ENCODE measurements at regions not wholly inside any gene's neighbourhood (a gene's known extent, or its start where the extent isn't known, plus 50 kb on each side); places are given as distances from the start of the nearest gene placed in this dataset.

- no peak overlapping the region for H3K27ac ChIP-seq (ENCODE audit: low read depth, low read length)
- no peak overlapping the region for H3K4ac ChIP-seq (replicated peaks; ENCODE audit: insufficient read length, low read depth, low read length)
- H3K23me2 ChIP-seq (ENCODE audit: low read depth, low read length), result no peaks in the 10 kb centered on the region
- H2BK15ac ChIP-seq (ENCODE audit: low read length), result no peak overlapping the region
- no peaks in the 10 kb centered on the region for H3K9me3 ChIP-seq (ENCODE audit: insufficient read depth in 2 of 2, low read depth in 1 of 2, low read length in 1 of 2)
- no peak overlapping the region for H3K4me3 ChIP-seq (ENCODE audit: extremely low read depth in 1 of 4, insufficient read depth in 2 of 4, low read depth in 3 of 4, low read length in 4 of 4)
- FAIRE-seq (no peak), DNase-seq (ENCODE audit: low read depth in 1 of 2, low spot score in 2 of 2) (no peak)
- H3K79me2 ChIP-seq (ENCODE audit: control insufficient read depth in 1 of 2, insufficient read depth in 2 of 2, low read length in 2 of 2), result no peaks in the 10 kb centered on the region
- H4K8ac ChIP-seq (ENCODE audit: extremely low read depth, insufficient read depth, low read length), result no peak overlapping the region
- no peaks in the 10 kb centered on the region for H3K27me3 ChIP-seq (replicated peaks in 1 of 4; ENCODE audit: control insufficient read depth in 3 of 4, extremely low read depth in 1 of 4, insufficient read depth in 3 of 4, low read length in 3 of 4)
- H4K91ac ChIP-seq (replicated peaks; ENCODE audit: insufficient read length, low read length), result no peak overlapping the region
- no peaks in the 10 kb centered on the region for H3K4me1 ChIP-seq (replicated peaks in 1 of 4; ENCODE audit: control insufficient read depth in 3 of 4, insufficient read depth in 4 of 4, low read length in 3 of 4)
- H3K18ac ChIP-seq (ENCODE audit: extremely low read depth, low read length), result no peak overlapping the region
- H2AK5ac ChIP-seq (ENCODE audit: low read depth, low read length), result no peak overlapping the region
- no peak overlapping the region for H3K56ac ChIP-seq (replicated peaks; ENCODE audit: insufficient read length, low read depth, low read length)
- H3K36me3 ChIP-seq (ENCODE audit: control insufficient read depth in 2 of 4, insufficient read depth in 4 of 4, low read length in 3 of 4), result no peaks in the 10 kb centered on the region
- H4K5ac ChIP-seq (ENCODE audit: insufficient read length, low read depth, low read length), result no peak overlapping the region
- TF ChIP-seq BCL11A (IDR thresholded peaks at IDR 0.05; ENCODE audit: low read depth in 2 of 2, low read length in 2 of 2) (no peak), MAX (IDR thresholded peaks at IDR 0.05) (no peak), E2F6 (IDR thresholded peaks at IDR 0.05) (no peak)
- no peak overlapping the region for H3K14ac ChIP-seq (ENCODE audit: insufficient read length)
- H3K23ac ChIP-seq (ENCODE audit: insufficient read length), result no peak overlapping the region
- H3K9ac ChIP-seq (replicated peaks in 1 of 4; ENCODE audit: extremely low read depth in 1 of 4, low read depth in 3 of 4, low read length in 3 of 4), result no peak overlapping the region
- CTCF ChIA-PET (ENCODE audit: partially characterized antibody), result no interaction called here
- H2BK120ac ChIP-seq (replicated peaks; ENCODE audit: low read depth, low read length), result no peak overlapping the region
- no peaks in the 10 kb centered on the region for H3K79me1 ChIP-seq (ENCODE audit: low read depth, low read length)
- H4K20me1 ChIP-seq (replicated peaks in 1 of 2; ENCODE audit: control insufficient read depth in 1 of 2, insufficient read depth in 2 of 2, low read length in 2 of 2), result no peaks in the 10 kb centered on the region
- H2BK5ac ChIP-seq (ENCODE audit: low read depth, low read length), result no peak overlapping the region
- POLR2A ChIA-PET (ENCODE audit: partially characterized antibody), result no interaction called here
- 93% methylated on average over 13 of the region's 13 CpGs; no CpG with 5 or more reads in 1 of the 2 experiments for WGBS, 2 experiments (ENCODE audit: extremely low coverage in 1 of 2, insufficient coverage in 1 of 2, insufficient read length in 1 of 2, insufficient replicate concordance in 2 of 2, low coverage in 1 of 2, low lambda C conversion rate in 2 of 2, missing lambda C conversion rate in 1 of 2)
- H2BK20ac ChIP-seq (ENCODE audit: low read length), result no peak overlapping the region
- no peak overlapping the region; the same call in 1 of the 2 replicates for H2AFZ ChIP-seq (ENCODE audit: low read length)
- no peak overlapping the region for H2BK12ac ChIP-seq (ENCODE audit: low read depth, low read length)
- H3K4me2 ChIP-seq (ENCODE audit: insufficient read depth in 1 of 2, low read depth in 2 of 2, low read length in 2 of 2), result no peak overlapping the region
Measured at GRCh38 chr13:44732503-44733098, 156.5 kb upstream of the TSC22D1 start.
